Kidney (tissue), 13 donors: ENCODE measurements at regions not wholly inside any gene's neighbourhood (a gene's known extent, or its start where the extent isn't known, plus 50 kb on each side); places are given as distances from the start of the nearest gene placed in this dataset.

Source experiments
- DNase-seq, 5 donors: peaks; one replicate each; pipeline ENCODE4 v3.0.0-alpha.2; 2013 to 2020
- FAIRE-seq: peaks from 2 replicates; lab custom pipeline; 2012; peaks lifted over from hg19 to GRCh38; lab: Jason Lieb, UNC
- H3K27ac ChIP-seq, 2 donors: one replicate each; pipeline ENCODE4 v1.7.0; 2013; ENCODE audit warnings: low read depth in 2 of 2, low read length in 2 of 2, inconsistent platforms in 1 of 2
- H3K27me3 ChIP-seq: one replicate; pipeline ENCODE4 v1.7.1; 2013; ENCODE audit warnings: low read length, inconsistent platforms; ENCODE audit not compliant: control insufficient read depth, insufficient read depth
- H3K36me3 ChIP-seq, 3 donors: one replicate each; pipeline versions ENCODE4 v1.7.0 to v1.7.1; 2013; ENCODE audit warnings: low read length in 3 of 3, control low read depth in 1 of 3, inconsistent platforms in 1 of 3; ENCODE audit not compliant: insufficient read depth in 3 of 3, control insufficient read depth in 2 of 3
- H3K4me1 ChIP-seq, 3 donors: one replicate each; pipeline versions ENCODE4 v1.7.0 to v1.7.1; 2013; ENCODE audit warnings: low read length in 3 of 3, inconsistent platforms in 1 of 3, low read depth in 1 of 3; ENCODE audit not compliant: control insufficient read depth in 2 of 3, insufficient read depth in 2 of 3
- H3K4me3 ChIP-seq, 3 donors: one replicate each; pipeline versions ENCODE4 v1.7.0 to v1.8.1; 2013; ENCODE audit warnings: low read length in 3 of 3, control low read depth in 1 of 3, inconsistent platforms in 1 of 3
- H3K9ac ChIP-seq, 3 donors: one replicate each; pipeline versions ENCODE4 v1.7.0 to v1.7.1; 2013; ENCODE audit warnings: low read length in 3 of 3, control low read depth in 1 of 3, inconsistent platforms in 1 of 3
- H3K9me3 ChIP-seq, 3 donors: one replicate each; pipeline versions ENCODE4 v1.7.0 to v1.7.1; 2013; ENCODE audit warnings: low read length in 3 of 3, control low read depth in 1 of 3, inconsistent platforms in 1 of 3; ENCODE audit not compliant: control insufficient read depth in 2 of 3, insufficient read depth in 1 of 3
- CTCF ChIP-seq: IDR thresholded peaks from 3 replicates; pipeline ENCODE4 v1.5.1; 2012; ENCODE audit warnings: mild to moderate bottlenecking, moderate library complexity, borderline replicate concordance; ENCODE audit not compliant: insufficient read depth; ENCODE audit errors: extremely low read depth
- intact Hi-C: fragments of 100-400 bp; cut with DNase I; formaldehyde crosslinking; loops from one replicate; pipeline ENCODE4 v1.11.1; 2022
- donor health status: control.
- donor health status: control.
- donor health status: control.
- donor health status: control.
- donor health status: control.
- donor health status: DM: yes; HTN: yes; CAD: no.
- donor health status: Normal renal cell carcinoma (clear cell type).

DNA sequence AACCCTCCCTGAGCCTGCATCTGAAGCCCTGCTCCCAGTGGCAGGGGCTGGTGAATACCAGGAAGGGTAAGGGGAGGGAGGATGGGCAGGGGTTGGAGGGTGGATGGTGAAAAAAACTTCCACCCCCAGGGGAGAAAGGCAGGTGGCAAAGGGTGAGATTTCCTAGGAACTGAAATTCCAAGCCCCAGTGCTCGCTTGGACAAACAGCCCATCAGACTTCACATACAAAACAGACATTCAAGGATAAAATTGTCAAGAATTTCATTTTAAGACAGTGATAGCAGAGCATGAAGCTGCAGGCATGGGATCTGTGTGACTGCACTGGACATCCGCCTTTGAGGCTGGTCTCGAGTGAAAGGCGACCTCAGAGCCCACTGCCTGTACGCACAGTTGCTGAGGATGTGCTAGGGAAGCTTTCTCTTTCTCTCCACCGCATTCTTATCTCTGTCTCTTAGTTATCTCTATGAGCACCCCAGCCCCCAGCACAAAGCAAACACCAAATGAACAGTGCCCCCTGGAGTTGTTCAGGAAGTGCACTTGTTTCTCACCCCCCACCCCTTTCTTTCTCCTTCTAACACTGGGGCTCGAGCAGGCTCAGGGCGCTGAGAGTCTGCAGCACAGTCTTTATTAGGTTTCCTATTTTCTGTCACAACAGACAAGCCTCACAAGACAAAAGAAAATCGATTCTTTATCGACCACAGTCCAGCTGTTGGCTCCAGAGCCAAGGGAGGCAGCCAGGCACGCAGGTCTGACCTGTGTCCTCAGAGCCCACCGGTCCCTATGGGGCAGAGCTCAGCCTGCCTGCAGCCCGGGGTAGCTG lies 237.3 kb upstream of the NCAM1 start:
- Histone ChIP-seq H3K9me3 (no peaks in the 10 kb centered on the region), H3K27ac (no peak overlapping the region), H3K4me1 (no peaks in the 10 kb centered on the region), H3K27me3 (no peaks in the 10 kb centered on the region), H3K36me3 (no peaks in the 10 kb centered on the region), H3K4me3 (no peak overlapping the region), H3K9ac (no peak overlapping the region)
- intact Hi-C loops = no loop called here
- no peak for FAIRE-seq
- DNase-seq = no peak
- no peak for TF ChIP-seq CTCF

DNA sequence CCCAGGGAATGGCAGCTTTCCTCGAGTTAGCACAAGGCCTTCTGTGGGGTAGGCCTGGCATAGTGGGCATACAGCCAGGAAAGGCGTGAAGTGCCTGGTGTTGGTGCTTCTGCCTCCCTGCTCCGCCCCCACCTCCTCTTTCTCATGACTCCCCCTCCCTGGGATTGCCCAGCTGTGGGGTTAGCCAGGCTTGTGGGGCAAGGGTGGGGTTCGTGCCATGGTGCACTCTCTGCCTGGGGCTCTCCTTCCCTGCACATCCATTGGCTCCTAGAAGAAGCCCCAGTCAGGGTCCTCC lies 236.8 kb upstream of the NCAM1 start:
- no peaks in the 10 kb centered on the region for H3K27me3 ChIP-seq
- DNase-seq = no peak
- no peak overlapping the region for H3K27ac ChIP-seq
- H3K4me1 ChIP-seq = no peaks in the 10 kb centered on the region
- H3K9me3 ChIP-seq = no peaks in the 10 kb centered on the region
- no peak for FAIRE-seq
- intact Hi-C loops = no loop called here
- no peak overlapping the region for H3K9ac ChIP-seq
- no peak for TF ChIP-seq CTCF
- no peaks in the 10 kb centered on the region for H3K36me3 ChIP-seq
- H3K4me3 ChIP-seq = no peak overlapping the region

GRCh38 chr11:112725636-112726035 lies 235.6 kb upstream of the NCAM1 start:
- DNase-seq = no peak
- no peak overlapping the region for H3K4me3 ChIP-seq
- no peaks in the 10 kb centered on the region for H3K4me1 ChIP-seq
- H3K9me3 ChIP-seq = no peaks in the 10 kb centered on the region
- H3K36me3 ChIP-seq = no peaks in the 10 kb centered on the region
- no peak overlapping the region for H3K27ac ChIP-seq
- H3K9ac ChIP-seq = no peak overlapping the region
- FAIRE-seq = no peak
- intact Hi-C loops = no loop called here
- no peaks in the 10 kb centered on the region for H3K27me3 ChIP-seq
- TF ChIP-seq CTCF = no peak
